Keratinocyte (primary cell): ENCODE measurements at regions not wholly inside any gene's neighbourhood (a gene's known extent, or its start where the extent isn't known, plus 50 kb on each side); places are given as distances from the start of the nearest gene placed in this dataset.

ENCODE experiments used
- DNase-seq: peaks from one replicate; pipeline ENCODE4 v3.0.0-alpha.2; 2011; ENCODE audit warnings: low read depth, missing footprints, low spot score
- FAIRE-seq: peaks from 2 replicates; lab custom pipeline; 2011; peaks lifted over from hg19 to GRCh38; lab: Jason Lieb, UNC
- H2AFZ ChIP-seq: 2 replicates; pipeline ENCODE4 v1.6.0; 2012; ENCODE audit warnings: low read length, control low read depth, inconsistent platforms; ENCODE audit not compliant: control insufficient read depth
- H3K27ac ChIP-seq: 2 replicates; pipeline ENCODE4 v1.5.1; 2011; ENCODE audit warnings: low read length; ENCODE audit not compliant: control insufficient read depth, insufficient read depth
- H3K27me3 ChIP-seq: 3 replicates; pipeline ENCODE4 v1.6.0; 2011; ENCODE audit warnings: low read length; ENCODE audit not compliant: control insufficient read depth, insufficient read depth; ENCODE audit errors: extremely low read depth
- H3K36me3 ChIP-seq, 2 experiments: 2 replicates in 1 of 2; 3 replicates in 1 of 2; pipeline ENCODE4 v1.5.1; 2011; ENCODE audit warnings: low read length in 2 of 2, mild to moderate bottlenecking in 1 of 2; ENCODE audit not compliant: control insufficient read depth in 2 of 2, insufficient read depth in 2 of 2; ENCODE audit errors: extremely low read depth in 1 of 2
- H3K4me1 ChIP-seq: 3 replicates; pipeline ENCODE4 v1.5.1; 2011; ENCODE audit warnings: low read length; ENCODE audit not compliant: control insufficient read depth, insufficient read depth; ENCODE audit errors: extremely low read depth
- H3K4me2 ChIP-seq: 3 replicates; pipeline ENCODE4 v1.6.0; 2011; ENCODE audit warnings: low read depth, low read length; ENCODE audit not compliant: control insufficient read depth, insufficient read depth; ENCODE audit errors: extremely low read depth
- H3K4me3 ChIP-seq, 3 experiments: fragments of 200-600 bp in 1 of 3; sonication (generic) in 1 of 3; 2 replicates in 2 of 3; 3 replicates in 1 of 3; pipeline ENCODE4 v1.5.1; 2011 to 2016; ENCODE audit warnings: low read length in 3 of 3, mild to moderate bottlenecking in 3 of 3, control low read depth in 2 of 3, inconsistent platforms in 1 of 3, low read depth in 1 of 3, mixed read lengths in 1 of 3, mixed run types in 1 of 3, moderate library complexity in 1 of 3; ENCODE audit not compliant: control insufficient read depth in 2 of 3, insufficient read depth in 2 of 3; ENCODE audit errors: extremely low read depth in 1 of 3
- H3K79me2 ChIP-seq: 2 replicates; pipeline ENCODE4 v1.6.0; 2012; ENCODE audit warnings: low read length; ENCODE audit not compliant: control insufficient read depth, insufficient read depth
- H3K9ac ChIP-seq: 3 replicates; pipeline ENCODE4 v1.6.0; 2011; ENCODE audit warnings: low read length; ENCODE audit not compliant: control insufficient read depth, insufficient read depth; ENCODE audit errors: extremely low read depth
- H3K9me1 ChIP-seq: 3 replicates; pipeline ENCODE4 v1.6.0; 2011; ENCODE audit warnings: low read length; ENCODE audit not compliant: control insufficient read depth, insufficient read depth; ENCODE audit errors: extremely low read depth
- H3K9me3 ChIP-seq: 2 replicates; pipeline ENCODE4 v1.5.1; 2012; ENCODE audit warnings: low read depth, low read length; ENCODE audit not compliant: control insufficient read depth
- H4K20me1 ChIP-seq: 3 replicates; pipeline ENCODE4 v1.6.0; 2011; ENCODE audit warnings: low read length; ENCODE audit not compliant: control insufficient read depth, insufficient read depth; ENCODE audit errors: extremely low read depth
- EZH2 ChIP-seq: IDR thresholded peaks from one replicate; pipeline ENCODE4 v1.6.1; 2012; ENCODE audit warnings: inconsistent platforms, mild to moderate bottlenecking, low read length, moderate library complexity
- dilution Hi-C: fragments of 300-500 bp; cut with MboI; formaldehyde crosslinking; loops from one replicate; pipeline ENCODE4 v1.7.0; 2020; ENCODE audit warnings: low sequenced_read_pairs; ENCODE audit not compliant: extremely low pct_ligation_motif_present
- TF ChIP-seq, protein P1 (sequence below), 3 experiments: IDR thresholded peaks in 1 of 3; conservative IDR thresholded peaks in 1 of 3; optimal IDR thresholded peaks in 1 of 3; 2 replicates in 2 of 3; 3 replicates in 1 of 3; pipeline versions ENCODE3 to v1.5.1; 2011; ENCODE audit warnings: low read length in 3 of 3, mild to moderate bottlenecking in 3 of 3, moderate library complexity in 2 of 3, control low read depth in 1 of 3, inconsistent platforms in 1 of 3; ENCODE audit not compliant: insufficient read depth in 2 of 3; ENCODE audit errors: extremely low read depth in 1 of 3

GRCh38 chr6:133612459-133612858 is 276.5 kb upstream of the TCF21 start:
- Histone ChIP-seq H3K4me3 (no peak overlapping the region), H3K36me3 (no peaks in the 10 kb centered on the region), H3K27me3 (peaks cover 5% of the 10 kb centered on the region)

GRCh38 chr6:133613211-133613610 is 275.7 kb upstream of the TCF21 start:
- Histone ChIP-seq H3K27ac (no peak overlapping the region), H2AFZ (no peak overlapping the region), H3K4me3 (no peak overlapping the region), H3K9me1 (no peaks in the 10 kb centered on the region), H3K9ac (no peak overlapping the region), H3K27me3 (peaks cover 5% of the 10 kb centered on the region), H4K20me1 (no peaks in the 10 kb centered on the region), H3K79me2 (no peaks in the 10 kb centered on the region), H3K9me3 (no peaks in the 10 kb centered on the region), H3K4me2 (no peak overlapping the region), H3K36me3 (no peaks in the 10 kb centered on the region), H3K4me1 (peaks cover 11% of the 10 kb centered on the region)
- FAIRE-seq: no peak
- TF ChIP-seq, protein P1, sequence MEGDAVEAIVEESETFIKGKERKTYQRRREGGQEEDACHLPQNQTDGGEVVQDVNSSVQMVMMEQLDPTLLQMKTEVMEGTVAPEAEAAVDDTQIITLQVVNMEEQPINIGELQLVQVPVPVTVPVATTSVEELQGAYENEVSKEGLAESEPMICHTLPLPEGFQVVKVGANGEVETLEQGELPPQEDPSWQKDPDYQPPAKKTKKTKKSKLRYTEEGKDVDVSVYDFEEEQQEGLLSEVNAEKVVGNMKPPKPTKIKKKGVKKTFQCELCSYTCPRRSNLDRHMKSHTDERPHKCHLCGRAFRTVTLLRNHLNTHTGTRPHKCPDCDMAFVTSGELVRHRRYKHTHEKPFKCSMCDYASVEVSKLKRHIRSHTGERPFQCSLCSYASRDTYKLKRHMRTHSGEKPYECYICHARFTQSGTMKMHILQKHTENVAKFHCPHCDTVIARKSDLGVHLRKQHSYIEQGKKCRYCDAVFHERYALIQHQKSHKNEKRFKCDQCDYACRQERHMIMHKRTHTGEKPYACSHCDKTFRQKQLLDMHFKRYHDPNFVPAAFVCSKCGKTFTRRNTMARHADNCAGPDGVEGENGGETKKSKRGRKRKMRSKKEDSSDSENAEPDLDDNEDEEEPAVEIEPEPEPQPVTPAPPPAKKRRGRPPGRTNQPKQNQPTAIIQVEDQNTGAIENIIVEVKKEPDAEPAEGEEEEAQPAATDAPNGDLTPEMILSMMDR (optimal IDR thresholded peaks at IDR 0.05 in 1 of 3, IDR thresholded peaks at IDR 0.05 in 1 of 3, conservative IDR thresholded peaks at IDR 0.05 in 1 of 3; ENCODE audit: extremely low read depth in 1 of 3, insufficient read depth in 2 of 3, low read length in 3 of 3): no peak
- no peak for TF ChIP-seq EZH2
- no peak for DNase-seq
- dilution Hi-C loops: no loop called here

More at GRCh38 chr6:133612459-133612858, 276.5 kb upstream of the TCF21 start:
- H3K4me2 ChIP-seq: no peak overlapping the region
- no peak overlapping the region for H2AFZ ChIP-seq
- no peak for FAIRE-seq
- no peak overlapping the region for H3K27ac ChIP-seq
- H3K4me1 ChIP-seq: peaks cover 11% of the 10 kb centered on the region
- H3K9ac ChIP-seq: no peak overlapping the region
- DNase-seq: no peak
- H3K9me1 ChIP-seq: no peaks in the 10 kb centered on the region
- dilution Hi-C loops: no loop called here
- no peaks in the 10 kb centered on the region for H4K20me1 ChIP-seq
- no peaks in the 10 kb centered on the region for H3K79me2 ChIP-seq
- TF ChIP-seq, protein P1 (optimal IDR thresholded peaks at IDR 0.05 in 1 of 3, IDR thresholded peaks at IDR 0.05 in 1 of 3, conservative IDR thresholded peaks at IDR 0.05 in 1 of 3; ENCODE audit: extremely low read depth in 1 of 3, insufficient read depth in 2 of 3, low read length in 3 of 3): no peak
- TF ChIP-seq EZH2: no peak
- no peaks in the 10 kb centered on the region for H3K9me3 ChIP-seq
